Left ventricle myocardium superior (tissue), 1 donor: ENCODE measurements at regions not wholly inside any gene's neighbourhood (a gene's known extent, or its start where the extent isn't known, plus 50 kb on each side); places are given as distances from the start of the nearest gene placed in this dataset.
A peak's percentile ranks its signal among the peaks of the same experiment; 100 is the strongest.

ENCODE experiments used
- ATAC-seq: fragments of 200-7000 bp; cut with Tn5 transposase; one replicate; pipeline ENCODE4 v1.9.1; 2020; ENCODE audit warnings: mild to moderate bottlenecking, moderate library complexity
- DNase-seq: peaks from one replicate; pipeline ENCODE4 v3.0.0-alpha.2; 2020
- intact Hi-C: fragments of 100-400 bp; cut with micrococcal nuclease; formaldehyde crosslinking; loops from one replicate; pipeline ENCODE4 v1.11.0; 2022
- donor health status: DM: no; HTN: yes; CAD: no; lungs with severe emphysema.

GRCh38 chr3:161555320-161555719 lies 58.7 kb downstream of the OTOL1 start:
- intact Hi-C loops = no loop called here
- no peak for ATAC-seq
- DNase-seq = no peak

DNA sequence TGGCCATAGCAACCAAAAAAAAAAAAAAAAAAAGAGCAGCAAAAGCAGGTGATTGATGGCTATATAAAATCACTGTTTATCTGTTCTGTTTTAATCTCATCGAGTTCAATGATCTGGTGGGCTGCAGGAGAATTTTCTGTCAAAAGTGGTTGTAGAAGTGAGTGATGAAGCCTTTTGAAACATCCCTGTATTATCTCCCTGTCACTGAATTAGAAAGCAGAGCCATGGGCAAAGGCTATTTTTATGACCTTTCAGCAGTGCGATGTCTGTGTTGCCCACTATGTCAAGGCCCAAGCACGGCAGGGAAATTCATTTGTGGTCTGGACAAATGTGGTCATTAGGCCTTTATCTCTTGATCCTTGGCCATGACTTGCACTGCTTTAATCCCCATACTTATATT lies 59.9 kb downstream of the OTOL1 start:
- intact Hi-C loops = no loop called here
- ATAC-seq = no peak
- DNase-seq = no peak

GRCh38 chr3:161556941-161557340 lies 60.3 kb downstream of the OTOL1 start:
- no peak for ATAC-seq
- no peak for DNase-seq

DNA sequence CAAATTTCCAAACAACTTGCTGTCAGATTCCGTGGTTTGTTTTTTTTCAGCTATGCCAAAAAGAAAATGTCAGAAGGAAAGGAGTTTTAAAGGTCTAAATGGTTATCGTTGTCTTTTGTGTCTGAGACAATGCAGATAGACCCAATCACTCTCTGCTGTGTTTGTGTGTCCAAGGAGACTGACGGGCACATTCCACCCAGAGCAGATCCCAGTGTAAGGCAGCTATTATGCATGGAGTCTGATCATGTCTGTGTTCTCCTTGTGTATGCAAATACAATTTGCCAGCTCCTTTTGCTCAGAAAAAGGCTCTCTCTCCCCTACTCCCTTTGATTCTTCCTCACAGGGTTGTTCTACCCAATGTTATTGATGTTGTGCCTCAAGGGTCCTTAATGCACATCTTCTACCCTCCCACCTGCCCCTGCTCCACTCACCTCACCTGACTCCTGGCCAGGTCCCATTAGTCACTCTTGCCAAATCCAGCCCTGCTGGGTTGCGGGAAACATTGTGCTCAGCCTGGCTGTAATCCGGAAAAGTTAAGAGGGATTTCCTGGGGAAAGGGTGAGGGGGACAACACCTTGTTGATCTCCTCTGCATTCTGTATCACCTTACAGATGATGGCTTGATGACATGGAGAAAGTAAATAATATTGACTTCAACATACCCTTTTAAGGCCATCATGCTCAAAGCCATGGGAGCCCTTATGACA lies 61.0 kb downstream of the OTOL1 start:
- no peak for ATAC-seq
- intact Hi-C loops = no loop called here
- DNase-seq = no peak

More at GRCh38 chr3:161556941-161557340, 60.3 kb downstream of the OTOL1 start:
- intact Hi-C loops = no loop called here

- intact Hi-C loops = no loop called here
- no peak for DNase-seq
- no peak for ATAC-seq
These were observed 61.6 kb downstream of the OTOL1 start for GRCh38 chr3:161558236-161558635.

GRCh38 chr3:161559177-161559998 lies 62.8 kb downstream of the OTOL1 start:
- no peak for DNase-seq
- no peak for ATAC-seq
- intact Hi-C loops = no loop called here

GRCh38 chr3:161560008-161560637 lies 63.5 kb downstream of the OTOL1 start:
- intact Hi-C loops = no loop called here
- DNase-seq = peak; percentile 31
- peak; percentile 41 for ATAC-seq

DNA sequence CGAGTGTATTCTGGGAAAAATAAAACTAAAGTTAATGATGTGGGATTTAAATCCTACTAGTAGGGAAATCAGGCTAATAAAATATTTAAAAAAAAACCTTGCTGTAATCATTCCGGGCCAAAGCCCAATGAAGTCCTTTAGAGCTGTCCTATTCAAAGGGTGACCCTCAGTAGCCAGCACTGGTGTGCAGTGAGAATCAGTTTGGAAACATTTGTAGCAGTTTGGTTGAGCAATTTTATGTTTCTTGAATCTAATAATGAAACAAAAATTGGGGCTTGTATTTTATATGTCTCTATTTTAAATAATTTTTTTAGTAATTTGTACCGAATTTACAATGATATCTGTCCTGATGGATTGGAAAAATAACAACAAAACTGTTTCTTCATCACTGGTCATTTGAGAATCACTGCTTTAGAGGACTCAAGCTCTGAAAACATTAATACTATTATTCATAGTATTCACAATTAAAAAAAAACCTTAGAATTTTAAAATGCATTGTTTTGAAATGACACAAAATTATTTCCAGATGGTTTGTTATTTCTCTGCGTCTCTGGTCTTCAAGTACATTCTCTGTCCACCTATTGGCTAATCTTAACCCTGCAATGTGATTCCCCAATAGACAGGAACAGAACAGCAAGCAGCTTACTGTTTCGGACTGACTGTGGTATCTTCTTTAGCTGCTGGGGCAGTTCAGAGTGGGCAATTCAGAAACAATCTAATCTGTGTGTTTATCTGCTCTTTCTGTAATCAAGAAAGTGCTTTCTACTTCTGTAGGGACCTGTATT lies 71.2 kb downstream of the OTOL1 start:
- intact Hi-C loops = no loop called here
- DNase-seq (no peak), ATAC-seq (no peak)

GRCh38 chr3:161568671-161569070 lies 72.1 kb downstream of the OTOL1 start:
- DNase-seq = no peak
- intact Hi-C loops = no loop called here
- ATAC-seq = no peak

DNA sequence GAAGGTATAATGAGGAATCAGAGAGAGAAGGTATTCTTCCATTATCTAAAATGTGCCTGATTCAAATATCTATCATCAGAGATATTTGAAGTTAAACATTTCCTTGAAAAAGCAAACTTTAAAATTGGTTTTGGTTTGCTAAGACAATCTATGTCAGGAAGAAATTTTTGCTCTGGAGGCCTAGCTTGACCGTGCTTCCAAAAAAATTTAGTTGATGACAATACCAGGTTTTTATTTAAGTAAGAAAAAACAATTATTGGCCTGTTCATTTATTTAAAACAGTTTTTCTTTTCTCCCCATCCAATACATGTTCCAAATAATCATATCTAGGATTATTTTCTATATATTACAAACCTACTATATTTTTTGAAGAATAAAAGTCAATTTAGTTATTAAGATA lies 75.3 kb downstream of the OTOL1 start:
- intact Hi-C loops = no loop called here
- ATAC-seq = no peak
- no peak for DNase-seq

GRCh38 chr3:161573136-161573535 lies 76.5 kb downstream of the OTOL1 start:
- ATAC-seq (no peak), DNase-seq (no peak)
- intact Hi-C loops = no loop called here

DNA sequence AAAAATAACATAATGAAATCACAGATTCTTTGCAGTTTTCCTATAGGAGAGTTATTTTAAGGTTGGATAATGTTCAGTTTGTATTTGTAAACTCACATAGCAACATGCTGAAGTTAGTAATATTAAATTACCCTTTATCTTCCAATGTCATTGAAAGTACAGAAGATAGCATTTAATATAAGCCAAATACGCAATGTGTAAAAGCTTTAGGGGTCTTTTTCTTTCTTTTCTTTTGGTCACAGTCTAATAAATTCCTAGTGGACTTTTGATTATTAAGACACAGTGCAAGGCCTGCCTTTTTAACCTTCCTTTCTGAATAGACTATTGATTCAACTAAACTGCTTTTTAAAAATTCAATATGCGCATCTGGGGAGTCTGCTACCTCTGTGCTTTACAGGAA lies 79.3 kb downstream of the OTOL1 start:
- ATAC-seq (no peak), DNase-seq (no peak)
- intact Hi-C loops = no loop called here

GRCh38 chr3:161576311-161576710 lies 79.7 kb downstream of the OTOL1 start:
- ATAC-seq (no peak), DNase-seq (no peak)
- intact Hi-C loops = no loop called here

GRCh38 chr3:161576714-161577510 lies 80.3 kb downstream of the OTOL1 start:
- intact Hi-C loops = no loop called here
- DNase-seq (no peak), ATAC-seq (no peak)

DNA sequence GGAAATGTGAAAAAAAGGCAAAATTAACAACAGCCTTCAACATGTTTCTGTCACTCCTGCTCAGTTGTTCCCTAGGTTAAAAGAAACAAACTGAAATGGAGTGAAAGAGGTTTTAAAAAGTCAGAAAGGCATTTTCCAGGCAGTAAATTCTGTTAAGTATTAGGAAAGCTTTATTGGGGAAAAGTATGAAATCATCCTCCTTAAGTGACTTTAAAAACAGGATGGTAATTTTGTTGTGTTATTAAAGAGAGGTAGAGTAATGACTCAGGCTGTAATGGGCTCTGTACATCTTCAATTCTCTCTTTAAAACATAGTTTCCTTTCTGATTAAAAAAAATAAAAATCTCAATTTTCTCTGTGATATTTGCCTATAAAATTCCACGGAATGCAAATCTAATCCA lies 81.1 kb downstream of the OTOL1 start:
- ATAC-seq (no peak), DNase-seq (no peak)
- intact Hi-C loops = no loop called here

GRCh38 chr3:161579395-161580126 lies 83.0 kb downstream of the OTOL1 start:
- DNase-seq (no peak), ATAC-seq (no peak)
- intact Hi-C loops = no loop called here

- intact Hi-C loops = no loop called here
- DNase-seq (no peak), ATAC-seq (no peak)
These were observed 89.3 kb downstream of the OTOL1 start for GRCh38 chr3:161585922-161586321.

DNA sequence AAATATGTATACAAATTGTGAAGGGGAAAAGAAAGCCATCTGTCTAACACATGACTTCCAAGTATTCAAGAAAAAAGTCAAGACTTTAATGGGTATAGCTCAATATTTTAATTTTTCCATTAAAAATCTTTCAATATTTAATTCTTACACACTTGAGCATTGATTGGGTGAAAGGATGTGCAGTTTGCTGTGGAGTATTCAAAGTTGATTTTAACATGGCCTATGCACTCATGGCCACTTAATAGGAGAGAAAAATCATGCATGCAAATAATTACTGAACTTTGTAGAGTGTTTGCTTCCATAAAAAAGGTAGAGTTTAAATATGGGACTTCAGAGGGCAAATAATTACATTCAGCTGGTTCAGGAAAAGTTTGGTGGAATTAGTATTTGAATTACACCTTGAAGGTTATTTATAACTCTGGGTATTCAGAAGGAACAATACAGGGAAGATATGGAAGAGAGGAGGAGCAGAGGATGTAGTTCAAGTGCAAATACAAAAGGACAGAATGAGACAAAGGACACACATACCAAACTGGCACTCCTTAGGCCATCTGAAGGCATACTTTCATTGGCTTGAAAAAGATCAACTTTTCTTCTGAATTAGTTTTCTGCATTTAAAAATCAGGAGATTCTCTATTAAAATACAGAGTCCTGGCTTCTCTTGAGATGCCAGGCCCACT lies 90.1 kb downstream of the OTOL1 start:
- intact Hi-C loops = no loop called here
- ATAC-seq (no peak), DNase-seq (no peak)
